ENCODE measurements at regions not wholly inside any gene's neighbourhood (a gene's known extent, or its start where the extent isn't known, plus 50 kb on each side); places are given as distances from the start of the nearest gene placed in this dataset.

- no peak overlapping the region for H2AK5ac ChIP-seq (ENCODE audit: low read depth, low read length)
- no peaks in the 10 kb centered on the region for H3K27me3 ChIP-seq (ENCODE audit: control insufficient read depth in 3 of 3, insufficient read depth in 3 of 3, low read depth in 1 of 3, low read length in 3 of 3)
- no peak overlapping the region for H3K4me3 ChIP-seq (ENCODE audit: low read length in 2 of 2)
- H3K18ac ChIP-seq (ENCODE audit: low read length), result no peak overlapping the region
- no peak overlapping the region for H3K27ac ChIP-seq (replicated peaks; ENCODE audit: low read length)
- H4K8ac ChIP-seq (ENCODE audit: low read depth, low read length), result no peak overlapping the region
- no peak overlapping the region for H2BK120ac ChIP-seq (ENCODE audit: low read depth, low read length)
- no peak overlapping the region for H2BK5ac ChIP-seq (ENCODE audit: low read length)
- peaks cover 0 to 5% of the 10 kb centered on the region in 2 donors for H3K4me1 ChIP-seq (ENCODE audit: control insufficient read depth in 2 of 2, insufficient read depth in 1 of 2, low read depth in 1 of 2, low read length in 2 of 2)
- no peak overlapping the region for H2BK12ac ChIP-seq (ENCODE audit: low read length)
- H3K4ac ChIP-seq (ENCODE audit: low read length), result no peak overlapping the region
- no peaks in the 10 kb centered on the region for H3K79me1 ChIP-seq (ENCODE audit: low read depth, low read length)
- no peak overlapping the region for H3K14ac ChIP-seq (ENCODE audit: low read length)
- no peak overlapping the region for H3K9ac ChIP-seq (ENCODE audit: low read depth, low read length, poor library complexity)
- no peak overlapping the region for H4K91ac ChIP-seq (ENCODE audit: low read depth, low read length, poor library complexity)
- no peak overlapping the region for H3K23ac ChIP-seq (ENCODE audit: low read depth, low read length, poor library complexity)
- H2AFZ ChIP-seq (ENCODE audit: low read length), result no peak overlapping the region
- H2BK15ac ChIP-seq (ENCODE audit: low read length), result no peak overlapping the region
- no peaks in the 10 kb centered on the region for H3K36me3 ChIP-seq (replicated peaks in 1 of 2; ENCODE audit: control insufficient read depth in 2 of 2, insufficient read depth in 2 of 2, low read length in 2 of 2)
- no peaks in the 10 kb centered on the region for H3K9me3 ChIP-seq (replicated peaks in 1 of 2; ENCODE audit: control insufficient read depth in 2 of 2, insufficient read depth in 1 of 2, low read depth in 1 of 2, low read length in 2 of 2)
- no peak overlapping the region for H3K4me2 ChIP-seq (ENCODE audit: insufficient read depth, low read length, poor library complexity, severe bottlenecking)
- DNase-seq (ENCODE audit: low spot score), result no peak
- WGBS, 2 donors (ENCODE audit: extremely low coverage in 2 of 2, insufficient read length in 2 of 2, insufficient replicate concordance in 1 of 2), result no CpG with 5 or more reads among the region's 6 CpGs
Measured at GRCh38 chr16:79810449-79811189, 210.1 kb upstream of the MAF start.

- H3K27me3 ChIP-seq (ENCODE audit: control insufficient read depth in 3 of 3, insufficient read depth in 3 of 3, low read depth in 1 of 3, low read length in 3 of 3), result no peaks in the 10 kb centered on the region
Measured at GRCh38 chr16:79809376-79809775, 208.8 kb upstream of the MAF start.

GRCh38 chr16:79808731-79809130 is 208.2 kb upstream of the MAF start:
- H2AK5ac ChIP-seq (ENCODE audit: low read depth, low read length), result no peak overlapping the region
- H3K23ac ChIP-seq (ENCODE audit: low read depth, low read length, poor library complexity), result no peak overlapping the region
- H3K18ac ChIP-seq (ENCODE audit: low read length), result no peak overlapping the region
- H3K79me1 ChIP-seq (ENCODE audit: low read depth, low read length), result no peaks in the 10 kb centered on the region
- H3K4me1 ChIP-seq (ENCODE audit: control insufficient read depth in 2 of 2, insufficient read depth in 1 of 2, low read depth in 1 of 2, low read length in 2 of 2), result peaks cover 0 to 5% of the 10 kb centered on the region in 2 donors
- no peak overlapping the region for H4K91ac ChIP-seq (ENCODE audit: low read depth, low read length, poor library complexity)
- no peak overlapping the region for H2AFZ ChIP-seq (ENCODE audit: low read length)
- no peak overlapping the region for H2BK120ac ChIP-seq (ENCODE audit: low read depth, low read length)
- WGBS, 2 donors (ENCODE audit: extremely low coverage in 2 of 2, insufficient read length in 2 of 2, insufficient replicate concordance in 1 of 2), result no CpG with 5 or more reads among the region's 3 CpGs
- H2BK5ac ChIP-seq (ENCODE audit: low read length), result no peak overlapping the region
- no peak overlapping the region for H3K4ac ChIP-seq (ENCODE audit: low read length)
- H3K4me2 ChIP-seq (ENCODE audit: insufficient read depth, low read length, poor library complexity, severe bottlenecking), result no peak overlapping the region
- no peak overlapping the region for H2BK15ac ChIP-seq (ENCODE audit: low read length)
- no peaks in the 10 kb centered on the region for H3K27me3 ChIP-seq (ENCODE audit: control insufficient read depth in 3 of 3, insufficient read depth in 3 of 3, low read depth in 1 of 3, low read length in 3 of 3)
- H4K8ac ChIP-seq (ENCODE audit: low read depth, low read length), result no peak overlapping the region
- no peak for DNase-seq (ENCODE audit: low spot score)
- H3K4me3 ChIP-seq (ENCODE audit: low read length in 2 of 2), result no peak overlapping the region
- no peak overlapping the region for H3K9ac ChIP-seq (ENCODE audit: low read depth, low read length, poor library complexity)
- no peak overlapping the region for H3K14ac ChIP-seq (ENCODE audit: low read length)
- no peaks in the 10 kb centered on the region for H3K9me3 ChIP-seq (replicated peaks in 1 of 2; ENCODE audit: control insufficient read depth in 2 of 2, insufficient read depth in 1 of 2, low read depth in 1 of 2, low read length in 2 of 2)
- no peak overlapping the region for H3K27ac ChIP-seq (replicated peaks; ENCODE audit: low read length)
- no peak overlapping the region for H2BK12ac ChIP-seq (ENCODE audit: low read length)
- H3K36me3 ChIP-seq (replicated peaks in 1 of 2; ENCODE audit: control insufficient read depth in 2 of 2, insufficient read depth in 2 of 2, low read length in 2 of 2), result no peaks in the 10 kb centered on the region

More at GRCh38 chr16:79809376-79809775, 208.8 kb upstream of the MAF start:
- no peaks in the 10 kb centered on the region for H3K9me3 ChIP-seq (replicated peaks in 1 of 2; ENCODE audit: control insufficient read depth in 2 of 2, insufficient read depth in 1 of 2, low read depth in 1 of 2, low read length in 2 of 2)
- H2BK120ac ChIP-seq (ENCODE audit: low read depth, low read length), result no peak overlapping the region
- WGBS, 2 donors (ENCODE audit: extremely low coverage in 2 of 2, insufficient read length in 2 of 2, insufficient replicate concordance in 1 of 2), result no CpG with 5 or more reads among the region's 1 CpG
- H2BK12ac ChIP-seq (ENCODE audit: low read length), result no peak overlapping the region
- no peak overlapping the region for H2BK15ac ChIP-seq (ENCODE audit: low read length)
- H3K4me1 ChIP-seq (ENCODE audit: control insufficient read depth in 2 of 2, insufficient read depth in 1 of 2, low read depth in 1 of 2, low read length in 2 of 2), result peaks cover 0 to 5% of the 10 kb centered on the region in 2 donors
- H3K36me3 ChIP-seq (replicated peaks in 1 of 2; ENCODE audit: control insufficient read depth in 2 of 2, insufficient read depth in 2 of 2, low read length in 2 of 2), result no peaks in the 10 kb centered on the region
- no peak overlapping the region for H3K14ac ChIP-seq (ENCODE audit: low read length)
- no peak overlapping the region for H3K18ac ChIP-seq (ENCODE audit: low read length)
- no peak overlapping the region for H3K4me3 ChIP-seq (ENCODE audit: low read length in 2 of 2)
- no peak overlapping the region for H2BK5ac ChIP-seq (ENCODE audit: low read length)
- no peak overlapping the region for H3K23ac ChIP-seq (ENCODE audit: low read depth, low read length, poor library complexity)
- no peak overlapping the region for H4K8ac ChIP-seq (ENCODE audit: low read depth, low read length)
- no peak overlapping the region for H3K4ac ChIP-seq (ENCODE audit: low read length)
- no peak overlapping the region for H3K27ac ChIP-seq (replicated peaks; ENCODE audit: low read length)
- H3K79me1 ChIP-seq (ENCODE audit: low read depth, low read length), result no peaks in the 10 kb centered on the region
- DNase-seq (ENCODE audit: low spot score), result no peak
- H3K9ac ChIP-seq (ENCODE audit: low read depth, low read length, poor library complexity), result no peak overlapping the region
- no peak overlapping the region for H3K4me2 ChIP-seq (ENCODE audit: insufficient read depth, low read length, poor library complexity, severe bottlenecking)
- no peak overlapping the region for H2AFZ ChIP-seq (ENCODE audit: low read length)
- H2AK5ac ChIP-seq (ENCODE audit: low read depth, low read length), result no peak overlapping the region
- H4K91ac ChIP-seq (ENCODE audit: low read depth, low read length, poor library complexity), result no peak overlapping the region

- Histone ChIP-seq H4K91ac (ENCODE audit: low read depth, low read length, poor library complexity) (no peak overlapping the region), H3K14ac (ENCODE audit: low read length) (no peak overlapping the region), H3K27ac (replicated peaks; ENCODE audit: low read length) (no peak overlapping the region), H3K18ac (ENCODE audit: low read length) (no peak overlapping the region), H3K4me2 (ENCODE audit: insufficient read depth, low read length, poor library complexity, severe bottlenecking) (no peak overlapping the region), H2BK120ac (ENCODE audit: low read depth, low read length) (no peak overlapping the region), H3K23ac (ENCODE audit: low read depth, low read length, poor library complexity) (no peak overlapping the region), H2BK5ac (ENCODE audit: low read length) (no peak overlapping the region), H3K4ac (ENCODE audit: low read length) (no peak overlapping the region), H2BK12ac (ENCODE audit: low read length) (no peak overlapping the region), H3K9me3 (replicated peaks in 1 of 2; ENCODE audit: control insufficient read depth in 2 of 2, insufficient read depth in 1 of 2, low read depth in 1 of 2, low read length in 2 of 2) (no peaks in the 10 kb centered on the region), H4K8ac (ENCODE audit: low read depth, low read length) (no peak overlapping the region), H3K4me3 (ENCODE audit: low read length in 2 of 2) (no peak overlapping the region), H2AFZ (ENCODE audit: low read length) (no peak overlapping the region), H3K36me3 (replicated peaks in 1 of 2; ENCODE audit: control insufficient read depth in 2 of 2, insufficient read depth in 2 of 2, low read length in 2 of 2) (no peaks in the 10 kb centered on the region), H3K27me3 (ENCODE audit: control insufficient read depth in 3 of 3, insufficient read depth in 3 of 3, low read depth in 1 of 3, low read length in 3 of 3) (no peaks in the 10 kb centered on the region), H2BK15ac (ENCODE audit: low read length) (no peak overlapping the region), H3K9ac (ENCODE audit: low read depth, low read length, poor library complexity) (no peak overlapping the region), H3K79me1 (ENCODE audit: low read depth, low read length) (no peaks in the 10 kb centered on the region), H2AK5ac (ENCODE audit: low read depth, low read length) (no peak overlapping the region), H3K4me1 (ENCODE audit: control insufficient read depth in 2 of 2, insufficient read depth in 1 of 2, low read depth in 1 of 2, low read length in 2 of 2) (peaks cover 0 to 5% of the 10 kb centered on the region in 2 donors)
- no peak for DNase-seq (ENCODE audit: low spot score)
- WGBS, 2 donors (ENCODE audit: extremely low coverage in 2 of 2, insufficient read length in 2 of 2, insufficient replicate concordance in 1 of 2), result no CpG with 5 or more reads among the region's 4 CpGs
Measured at GRCh38 chr16:79806757-79807156, 206.2 kb upstream of the MAF start.

Measured in neuronal stem cell (in vitro differentiated cells).